Cardiac muscle cell (in vitro differentiated cells and primary cell): ENCODE measurements at regions not wholly inside any gene's neighbourhood (a gene's known extent, or its start where the extent isn't known, plus 50 kb on each side); places are given as distances from the start of the nearest gene placed in this dataset.
"Not testable (repeated sequence)": the region's sequence is repeated elsewhere in the genome, so short reads cannot be mapped to it uniquely, and the experiment has no call there.

ENCODE experiments used
- DNase-seq, 2 donors: peaks; one replicate each; pipeline versions ENCODE4 v3.0.0 to v3.0.0-alpha.2; 2010 to 2017; ENCODE audit warnings: low read depth in 1 of 2, low spot score in 1 of 2
- H3K27ac ChIP-seq: fragments of 200-600 bp; sonication (generic); 2 replicates; pipeline ENCODE4 v1.5.1; 2016
- H3K27me3 ChIP-seq: fragments of 200-600 bp; sonication (generic); 2 replicates; pipeline ENCODE4 v1.6.0; 2016; ENCODE audit warnings: control low read depth
- H3K36me3 ChIP-seq: fragments of 200-600 bp; sonication (generic); 2 replicates; pipeline ENCODE4 v1.5.1; 2016; ENCODE audit warnings: control low read depth
- H3K4me1 ChIP-seq: fragments of 200-600 bp; sonication (generic); 2 replicates; pipeline ENCODE4 v1.8.1; 2017; ENCODE audit warnings: low read depth, mild to moderate bottlenecking, mixed run types
- H3K4me3 ChIP-seq: fragments of 200-600 bp; sonication (generic); 2 replicates; pipeline ENCODE4 v1.5.1; 2016; ENCODE audit warnings: mild to moderate bottlenecking
- H3K9me3 ChIP-seq: fragments of 200-600 bp; sonication (generic); 2 replicates; pipeline ENCODE4 v1.5.1; 2017; ENCODE audit warnings: low read depth, mild to moderate bottlenecking, control low read depth
- TF ChIP-seq, protein P1 (sequence below): IDR thresholded peaks from 2 replicates; pipeline ENCODE4 v1.5.1; 2012; ENCODE audit warnings: low read depth, mild to moderate bottlenecking, low read length

DNA sequence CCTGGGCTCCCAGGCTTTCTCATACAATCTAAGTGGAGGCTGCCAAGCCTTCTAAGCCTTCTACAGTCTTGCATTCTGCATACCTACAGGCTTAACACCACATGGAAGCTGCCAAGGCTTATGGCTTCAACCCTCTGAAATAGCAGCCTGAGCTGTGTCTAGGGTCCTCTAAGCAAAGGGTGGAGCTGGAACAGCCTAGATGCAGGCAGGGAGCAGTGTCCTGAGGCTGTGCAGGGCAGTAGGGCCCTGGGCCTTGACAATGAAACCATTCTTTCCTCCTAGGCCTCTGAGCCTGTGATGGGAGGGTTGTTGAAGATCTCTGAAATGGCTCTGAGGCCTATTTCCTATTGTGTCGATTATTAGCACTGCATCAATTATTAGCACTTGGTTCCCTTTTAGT lies 150.9 kb upstream of the GRK3 start:
- no peak for DNase-seq
- Histone ChIP-seq H3K27ac (no peak overlapping the region), H3K4me1 (no peaks in the 10 kb centered on the region), H3K4me3 (no peak overlapping the region), H3K9me3 (no peaks in the 10 kb centered on the region), H3K27me3 (peaks cover 29% of the 10 kb centered on the region), H3K36me3 (no peaks in the 10 kb centered on the region)
- TF ChIP-seq, protein P1, sequence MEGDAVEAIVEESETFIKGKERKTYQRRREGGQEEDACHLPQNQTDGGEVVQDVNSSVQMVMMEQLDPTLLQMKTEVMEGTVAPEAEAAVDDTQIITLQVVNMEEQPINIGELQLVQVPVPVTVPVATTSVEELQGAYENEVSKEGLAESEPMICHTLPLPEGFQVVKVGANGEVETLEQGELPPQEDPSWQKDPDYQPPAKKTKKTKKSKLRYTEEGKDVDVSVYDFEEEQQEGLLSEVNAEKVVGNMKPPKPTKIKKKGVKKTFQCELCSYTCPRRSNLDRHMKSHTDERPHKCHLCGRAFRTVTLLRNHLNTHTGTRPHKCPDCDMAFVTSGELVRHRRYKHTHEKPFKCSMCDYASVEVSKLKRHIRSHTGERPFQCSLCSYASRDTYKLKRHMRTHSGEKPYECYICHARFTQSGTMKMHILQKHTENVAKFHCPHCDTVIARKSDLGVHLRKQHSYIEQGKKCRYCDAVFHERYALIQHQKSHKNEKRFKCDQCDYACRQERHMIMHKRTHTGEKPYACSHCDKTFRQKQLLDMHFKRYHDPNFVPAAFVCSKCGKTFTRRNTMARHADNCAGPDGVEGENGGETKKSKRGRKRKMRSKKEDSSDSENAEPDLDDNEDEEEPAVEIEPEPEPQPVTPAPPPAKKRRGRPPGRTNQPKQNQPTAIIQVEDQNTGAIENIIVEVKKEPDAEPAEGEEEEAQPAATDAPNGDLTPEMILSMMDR: no peak

DNA sequence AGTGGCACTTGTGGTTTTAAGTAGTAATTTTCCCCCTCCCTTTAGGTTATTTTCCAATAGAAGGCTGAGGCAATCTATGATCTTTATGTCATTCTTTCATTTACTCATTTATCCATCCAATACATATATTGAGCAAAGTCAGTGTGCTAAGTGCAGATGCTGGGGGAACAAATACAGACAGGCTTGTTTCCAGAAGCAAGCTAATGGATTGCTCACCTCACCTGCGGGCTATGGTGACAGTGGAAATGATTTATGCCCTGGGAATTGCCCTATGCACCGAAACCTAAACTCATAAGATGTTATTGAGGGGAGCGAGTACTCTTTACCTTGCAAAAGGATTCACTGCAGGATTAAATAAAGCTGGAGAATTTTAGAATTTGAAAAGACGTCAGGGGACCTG lies 148.7 kb upstream of the GRK3 start:
- not testable (repeated sequence) for H3K36me3 ChIP-seq, H3K27ac ChIP-seq, H3K4me1 ChIP-seq, H3K9me3 ChIP-seq, DNase-seq, H3K4me3 ChIP-seq
- H3K27me3 ChIP-seq: peaks cover 50% of the 10 kb centered on the region

DNA sequence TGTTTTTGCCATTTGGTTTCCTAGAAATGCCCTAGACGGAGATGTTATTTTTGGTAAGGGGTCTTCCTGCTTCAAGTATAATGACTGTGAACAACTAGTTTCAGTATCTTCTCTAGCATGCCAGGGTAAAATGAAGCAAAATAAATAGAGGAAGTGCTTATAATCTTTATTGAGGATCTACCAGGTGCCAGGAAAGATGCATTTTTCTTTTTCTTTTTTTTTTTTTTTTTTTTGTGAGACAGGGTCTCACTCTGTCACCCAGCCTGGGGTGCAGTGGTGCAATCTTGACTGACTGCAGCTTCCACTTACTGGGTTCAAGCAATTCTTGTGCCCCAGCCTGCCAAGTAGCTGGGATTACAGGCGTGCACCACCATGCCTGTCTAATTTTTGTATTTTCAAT lies 146.6 kb upstream of the GRK3 start:
- peaks cover 71% of the 10 kb centered on the region for H3K27me3 ChIP-seq
- not testable (repeated sequence) for H3K4me1 ChIP-seq, DNase-seq, H3K9me3 ChIP-seq, H3K27ac ChIP-seq, H3K36me3 ChIP-seq, H3K4me3 ChIP-seq

DNA sequence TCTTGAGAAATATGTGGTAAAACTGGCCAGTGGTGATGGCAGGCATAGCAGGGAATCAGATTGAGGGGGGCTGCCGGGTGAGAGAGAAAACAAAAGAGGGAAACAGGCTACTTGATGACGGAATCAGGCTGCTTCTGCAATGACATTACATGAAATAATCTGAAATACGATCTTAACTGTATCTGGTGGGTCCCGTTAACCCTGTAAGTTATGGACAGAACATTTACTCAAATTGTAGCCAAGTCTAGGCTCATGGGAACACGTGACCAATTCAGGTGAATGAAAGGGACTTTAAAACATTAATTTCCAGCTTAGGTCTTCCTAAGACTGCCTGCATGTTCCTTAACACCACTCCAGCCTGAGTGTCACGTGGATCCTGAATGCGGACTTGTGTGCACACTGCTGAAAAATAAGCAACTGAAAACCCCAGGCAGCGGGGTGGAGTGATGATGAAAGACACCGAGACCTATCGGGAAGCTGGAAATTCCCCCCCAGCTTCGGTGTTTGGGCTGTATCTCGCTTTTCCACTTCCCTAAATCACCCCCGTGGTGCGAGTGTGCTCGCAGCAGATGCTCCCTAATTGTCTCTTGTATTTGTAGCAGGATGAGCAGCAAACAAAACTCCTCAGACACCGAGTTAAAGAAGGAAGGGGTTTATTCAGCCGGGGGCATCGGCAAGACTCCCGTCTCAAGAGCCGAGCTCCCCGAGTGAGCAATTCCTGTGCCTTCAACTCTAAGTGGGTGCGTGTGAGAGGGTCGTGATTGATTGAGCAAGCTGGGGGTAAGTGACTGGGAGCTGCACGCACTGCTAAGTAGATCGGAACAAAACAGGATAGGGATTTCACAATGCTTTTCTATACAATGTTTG lies 145.0 kb upstream of the GRK3 start:
- peak in 1 of 2 donors; percentile 52 for DNase-seq
- peaks cover 87% of the 10 kb centered on the region for H3K27me3 ChIP-seq

DNA sequence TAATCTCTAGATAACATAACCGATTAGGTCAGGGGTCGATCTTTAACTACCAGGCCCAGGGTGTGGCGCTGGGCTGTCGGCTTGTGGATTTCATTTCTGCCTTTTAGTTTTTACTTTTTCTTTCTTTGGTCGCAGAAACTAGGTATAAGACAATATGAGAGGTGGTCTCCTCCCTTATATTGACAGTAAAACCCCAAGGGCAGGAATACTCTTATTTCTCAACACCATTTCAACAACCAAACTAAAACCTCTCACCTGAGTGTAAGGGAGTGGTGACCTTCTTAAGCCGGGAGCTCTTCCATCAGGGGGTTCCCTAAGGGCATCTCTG lies 144.4 kb upstream of the GRK3 start:
- not testable (repeated sequence) for H3K27ac ChIP-seq, H3K4me3 ChIP-seq, H3K36me3 ChIP-seq, DNase-seq, H3K4me1 ChIP-seq, H3K9me3 ChIP-seq
- H3K27me3 ChIP-seq: peaks cover 91% of the 10 kb centered on the region

More for the DNA sequence above, 145.0 kb upstream of the GRK3 start:
- Histone ChIP-seq H3K9me3 (no peaks in the 10 kb centered on the region), H3K27ac (no peak overlapping the region), H3K36me3 (no peaks in the 10 kb centered on the region), H3K4me3 (no peak overlapping the region), H3K4me1 (peaks cover 3% of the 10 kb centered on the region)
- TF ChIP-seq, protein P1: no peak

DNA sequence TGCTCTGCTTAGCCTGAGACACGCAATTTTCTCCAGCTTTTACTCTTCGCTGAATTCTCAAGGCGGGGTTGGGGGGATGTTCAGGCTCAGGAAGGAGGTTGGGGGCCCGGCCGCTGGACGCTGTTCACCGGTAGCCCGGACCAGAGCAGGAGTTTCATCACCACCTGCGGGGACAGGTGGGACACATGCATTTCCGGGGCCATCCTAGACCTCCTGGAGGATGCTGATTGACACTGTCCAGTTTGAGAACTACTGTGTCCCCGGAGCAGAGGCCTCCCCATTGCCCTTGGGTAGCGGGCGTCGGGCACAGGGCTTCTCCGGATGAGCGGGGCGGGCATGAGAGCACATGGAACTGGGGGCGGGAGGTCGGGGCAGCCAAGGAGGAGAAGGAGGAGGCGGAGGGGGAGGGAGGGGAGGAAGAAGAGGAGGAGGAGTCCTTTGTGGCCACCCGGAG lies 144.0 kb upstream of the GRK3 start:
- Histone ChIP-seq H3K27me3 (peaks cover 90% of the 10 kb centered on the region), H3K36me3 (no peaks in the 10 kb centered on the region), H3K4me1 (peaks cover 3% of the 10 kb centered on the region), H3K9me3 (no peaks in the 10 kb centered on the region), H3K4me3 (peak overlapping the region; percentile 31), H3K27ac (no peak overlapping the region)
- DNase-seq: no peak
- TF ChIP-seq, protein P1: no peak
